GM12865 (cell line): ENCODE measurements at regions not wholly inside any gene's neighbourhood (a gene's known extent, or its start where the extent isn't known, plus 50 kb on each side); places are given as distances from the start of the nearest gene placed in this dataset.

ENCODE experiments used
- DNase-seq: peaks from one replicate; pipeline ENCODE4 v3.0.0; 2010; ENCODE audit warnings: low read depth
- H3K4me3 ChIP-seq: 2 replicates; pipeline ENCODE4 v1.5.1; 2011; ENCODE audit warnings: mild to moderate bottlenecking, low read depth, low read length, control low read depth
- CTCF ChIP-seq: IDR thresholded peaks from 2 replicates; pipeline ENCODE4 v1.5.1; 2011; ENCODE audit warnings: low read length, control low read depth, low read depth, inconsistent platforms; ENCODE audit not compliant: insufficient read depth; ENCODE audit errors: missing control alignments

- no peak for TF ChIP-seq CTCF
- H3K4me3 ChIP-seq, result no peak overlapping the region
- no peak for DNase-seq
These were observed 107.4 kb downstream of the BCOR start for GRCh38 chrX:39990388-39990787.

GRCh38 chrX:39992300-39992699 lies 105.5 kb downstream of the BCOR start:
- H3K4me3 ChIP-seq, result no peak overlapping the region
- TF ChIP-seq CTCF, result no peak

GRCh38 chrX:39995457-39995856 lies 102.3 kb downstream of the BCOR start:
- DNase-seq, result no peak
- no peak for TF ChIP-seq CTCF
- no peak overlapping the region for H3K4me3 ChIP-seq

More at GRCh38 chrX:39992300-39992699, 105.5 kb downstream of the BCOR start:
- no peak for DNase-seq

- H3K4me3 ChIP-seq, result no peak overlapping the region
- DNase-seq, result no peak
- TF ChIP-seq CTCF, result no peak
These were observed 101.2 kb downstream of the BCOR start for GRCh38 chrX:39996536-39996935.

GRCh38 chrX:39998636-39999406 lies 98.9 kb downstream of the BCOR start:
- no peak overlapping the region for H3K4me3 ChIP-seq
- DNase-seq, result no peak
- TF ChIP-seq CTCF, result no peak
